Heart left ventricle (tissue), 16 donors: ENCODE measurements at regions not wholly inside any gene's neighbourhood (a gene's known extent, or its start where the extent isn't known, plus 50 kb on each side); places are given as distances from the start of the nearest gene placed in this dataset.

ENCODE experiments used
- ATAC-seq, 4 donors: fragments of 200-7000 bp; cut with Tn5 transposase; one replicate each; pipeline ENCODE4 v1.9.1; 2020 to 2022; ENCODE audit warnings: moderate library complexity in 4 of 4, mild to moderate bottlenecking in 3 of 4, moderate number of reproducible peaks in 1 of 4
- DNase-seq, 5 donors: peaks; one replicate each; pipeline ENCODE4 v3.0.0-alpha.2; 2020
- H3K27ac ChIP-seq, 12 donors: fragments of 200-600 bp; sonication (generic) in 4 of 12; one replicate each; pipeline versions ENCODE4 v1.5.0 to v1.8.0; 2016 to 2022; ENCODE audit warnings: mild to moderate bottlenecking in 2 of 12
- H3K27me3 ChIP-seq, 9 donors: fragments of 200-600 bp; sonication (generic) in 2 of 9; one replicate each; pipeline versions ENCODE4 v1.5.1 to v1.8.0; 2016 to 2022; ENCODE audit warnings: mild to moderate bottlenecking in 3 of 9
- H3K36me3 ChIP-seq, 9 donors: fragments of 200-600 bp; sonication (generic) in 2 of 9; one replicate each; pipeline versions ENCODE4 v1.5.0 to v1.8.0; 2018 to 2022; ENCODE audit warnings: mild to moderate bottlenecking in 2 of 9
- H3K4me1 ChIP-seq, 12 donors: fragments of 200-600 bp; sonication (generic) in 4 of 12; one replicate each; pipeline versions ENCODE4 v1.5.0 to v1.8.0; 2016 to 2022; ENCODE audit warnings: mild to moderate bottlenecking in 3 of 12
- H3K4me3 ChIP-seq, 12 donors: fragments of 200-600 bp; sonication (generic) in 4 of 12; one replicate each; pipeline versions ENCODE4 v1.5.0 to v1.8.0; 2017 to 2022; ENCODE audit warnings: mild to moderate bottlenecking in 9 of 12, moderate library complexity in 4 of 12
- H3K9me3 ChIP-seq, 12 donors: fragments of 200-600 bp; sonication (generic) in 4 of 12; one replicate each; pipeline versions ENCODE4 v1.5.0 to v1.8.0; 2016 to 2022; ENCODE audit warnings: mild to moderate bottlenecking in 1 of 12
- CTCF ChIP-seq, 12 donors: fragments of 200-600 bp; sonication (generic) in 4 of 12; IDR thresholded peaks; one replicate each; pipeline versions ENCODE4 v1.5.0 to v1.8.0; 2018 to 2022; ENCODE audit warnings: antibody characterized with exemption in 12 of 12, mild to moderate bottlenecking in 5 of 12
- POLR2A ChIP-seq, 2 donors: fragments of 450-650 bp; IDR thresholded peaks; one replicate each; pipeline ENCODE4 v1.6.1; 2017; ENCODE audit warnings: antibody characterized with exemption in 2 of 2, mild to moderate bottlenecking in 2 of 2, moderate library complexity in 2 of 2
- WGBS, 4 donors: extraction: QIAGEN DNeasy Blood & Tissue Kit in 2 of 4; methylation state at CpG; one replicate each; pipeline versions ENCODE4 v1.1.5 to v1.1.7; 2013 to 2018; 5-methylcytosine and 5-hydroxymethylcytosine counted together
- intact Hi-C, 10 donors: fragments of 100-400 bp; cut with DNase I; formaldehyde crosslinking; loops; one replicate each; pipeline versions ENCODE4 v1.11.1 to v1.14.2; 2022
- donor health status: ischemic (EF 13 %, LVEDD 7.1; RV severe dilation, severe dysfunction).
- donor health status: healthy with polysubstance abuse.
- donor health status: DM: no; HTN: yes; CAD: no.
- donor health status: DM: no; HTN: no; CAD: no.
- donor health status: ischemic (EF 25% LVEDD 6.9; RV normal size, moderate dysfunction).
- donor health status: ischemic (EF 25% LVEDD 5.7; RV mildly dilated, moderate dysfunction).
- donor health status: healthy.
- donor health status: DM: yes; HTN: yes; CAD: no.
- donor health status: ischemic (EF 35%, LVEDD 5.7; RV mildly dilated, moderate dysfunction).
- donor health status: nonischemic (EF 11% LVEDD 7.7; RV severe dilation, severe dysfunction).
- donor health status: DM: yes; HTN: yes; CAD: no.
- donor health status: PGD.
- donor health status: ischemic (EF 29% LVEDD 5.4; RV normal size, mild dysfunction).
- donor health status: nonischemic (EF 23%, LVEDD 6.1; RV moderate dilation, normal function).

- Histone ChIP-seq H3K27me3 (no peaks in the 10 kb centered on the region), H3K4me1 (no peaks in the 10 kb centered on the region), H3K9me3 (no peaks in the 10 kb centered on the region), H3K36me3 (no peaks in the 10 kb centered on the region), H3K27ac (no peak overlapping the region), H3K4me3 (no peak overlapping the region)
- ATAC-seq = no peak
- intact Hi-C loops = no loop called here
- no peak for DNase-seq
- TF ChIP-seq CTCF (IDR thresholded peaks at IDR 0.05) (no peak), POLR2A (IDR thresholded peaks at IDR 0.05) (no peak)
- WGBS, 4 donors = 38 to 95% (median 77%) methylated on average over 2 of the region's 2 CpGs
Measured at GRCh38 chr13:70729369-70729768, 621.1 kb upstream of the KLHL1 start.

- H3K4me1 ChIP-seq = no peaks in the 10 kb centered on the region
- no peak overlapping the region for H3K27ac ChIP-seq
- 44 to 70% (median 60%) methylated on average over 1 of the region's 1 CpG for WGBS, 4 donors
- intact Hi-C loops = no loop called here
- H3K4me3 ChIP-seq = no peak overlapping the region
- H3K36me3 ChIP-seq = no peaks in the 10 kb centered on the region
- no peaks in the 10 kb centered on the region for H3K27me3 ChIP-seq
- no peak for TF ChIP-seq POLR2A (IDR thresholded peaks at IDR 0.05)
- peak in 1 of 12 donors; percentile 13 for TF ChIP-seq CTCF (IDR thresholded peaks at IDR 0.05)
- no peaks in the 10 kb centered on the region for H3K9me3 ChIP-seq
- ATAC-seq = no peak
- no peak for DNase-seq
Measured at GRCh38 chr13:70723732-70724131, 615.5 kb upstream of the KLHL1 start.

GRCh38 chr13:70720386-70720785 lies 612.1 kb upstream of the KLHL1 start:
- WGBS, 4 donors = 48 to 55% (median 54%) methylated on average over 1 of the region's 1 CpG
- intact Hi-C loops = no loop called here
- TF ChIP-seq POLR2A (IDR thresholded peaks at IDR 0.05) (no peak), CTCF (IDR thresholded peaks at IDR 0.05) (no peak)
- ATAC-seq (no peak), DNase-seq (no peak)
- Histone ChIP-seq H3K36me3 (no peaks in the 10 kb centered on the region), H3K27me3 (no peaks in the 10 kb centered on the region), H3K9me3 (no peaks in the 10 kb centered on the region), H3K4me1 (no peaks in the 10 kb centered on the region), H3K27ac (no peak overlapping the region), H3K4me3 (no peak overlapping the region)

GRCh38 chr13:70714993-70715392 lies 606.7 kb upstream of the KLHL1 start:
- Histone ChIP-seq H3K27me3 (no peaks in the 10 kb centered on the region), H3K27ac (no peak overlapping the region), H3K4me1 (no peaks in the 10 kb centered on the region), H3K9me3 (no peaks in the 10 kb centered on the region), H3K36me3 (no peaks in the 10 kb centered on the region), H3K4me3 (no peak overlapping the region)
- intact Hi-C loops = no loop called here
- WGBS, 4 donors = 81 to 91% (median 89%) methylated on average over 1 of the region's 1 CpG
- TF ChIP-seq POLR2A (IDR thresholded peaks at IDR 0.05) (no peak), CTCF (IDR thresholded peaks at IDR 0.05) (no peak)
- no peak for DNase-seq
- no peak for ATAC-seq
